IMR-90 (cell line): ENCODE measurements at regions not wholly inside any gene's neighbourhood (a gene's known extent, or its start where the extent isn't known, plus 50 kb on each side); places are given as distances from the start of the nearest gene placed in this dataset.

Source experiments
- ATAC-seq: fragments of 200-7000 bp; cut with Tn5 transposase; 2 replicates; pipeline ENCODE4 v1.9.1; 2020; ENCODE audit warnings: low read depth, mild to moderate bottlenecking, moderate library complexity
- BruUV-seq: library from RNA; stranded (reverse); fragments of 400-500 nt; replicated peaks from 2 replicates; lab custom pipeline; 2021; lab: Mats Ljungman, UMichigan
- CTCF ChIA-PET: fragments of 300-600 bp; formaldehyde crosslinking; extraction: SDS; loops from one replicate; lab custom pipeline; 2021; ENCODE audit warnings: antibody characterized with exemption; lab: Yijun Ruan, JAX
- POLR2A ChIA-PET: fragments of 300-600 bp; sonication (Branson Sonifier 250); formaldehyde crosslinking; loops from one replicate; lab custom pipeline; 2022; ENCODE audit warnings: antibody characterized with exemption; ENCODE audit not compliant: unreplicated experiment; lab: Charles Lee
- DNase-seq: peaks from one replicate; pipeline ENCODE4 v3.0.0; 2013
- H2AFZ ChIP-seq: replicated peaks from 2 replicates; pipeline ENCODE3; 2013; ENCODE audit warnings: low read length, mild to moderate bottlenecking; ENCODE audit not compliant: poor library complexity
- H2AK5ac ChIP-seq: 2 replicates; pipeline ENCODE4 v1.6.1; 2013; ENCODE audit warnings: low read depth, low read length, inconsistent platforms
- H2AK9ac ChIP-seq: replicated peaks from 2 replicates; pipeline ENCODE3; 2013; ENCODE audit warnings: mild to moderate bottlenecking, low read depth, low read length, moderate library complexity; ENCODE audit not compliant: poor library complexity
- H2BK120ac ChIP-seq: 2 replicates; pipeline ENCODE4 v1.6.1; 2013; ENCODE audit warnings: low read depth, low read length, inconsistent platforms
- H2BK15ac ChIP-seq: 3 replicates; pipeline ENCODE4 v1.6.1; 2013; ENCODE audit warnings: low read depth, low read length, inconsistent platforms
- H2BK20ac ChIP-seq: 2 replicates; pipeline ENCODE4 v1.6.1; 2013; ENCODE audit warnings: low read depth, mild to moderate bottlenecking, inconsistent platforms, low read length, moderate library complexity
- H2BK5ac ChIP-seq: 2 replicates; pipeline ENCODE4 v1.6.1; 2013; ENCODE audit warnings: mild to moderate bottlenecking, low read depth, low read length, inconsistent platforms; ENCODE audit not compliant: poor library complexity, severe bottlenecking
- H3K14ac ChIP-seq: replicated peaks from 2 replicates; pipeline ENCODE4 v1.6.1; 2013; ENCODE audit warnings: low read depth, low read length, inconsistent platforms
- H3K18ac ChIP-seq: 2 replicates; pipeline ENCODE4 v1.6.1; 2013; ENCODE audit warnings: low read depth, low read length, control low read depth
- H3K23ac ChIP-seq: 2 replicates; pipeline ENCODE4 v1.6.1; 2013; ENCODE audit warnings: low read depth, low read length, inconsistent platforms
- H3K27ac ChIP-seq: 2 replicates; pipeline ENCODE4 v1.5.1; 2013; ENCODE audit warnings: mild to moderate bottlenecking, control low read depth, low read length; ENCODE audit not compliant: insufficient read depth
- H3K27me3 ChIP-seq: 2 replicates; pipeline ENCODE4 v1.6.1; 2013; ENCODE audit warnings: low read length; ENCODE audit not compliant: control insufficient read depth, insufficient read depth
- H3K36me3 ChIP-seq: 2 replicates; pipeline ENCODE4 v1.6.1; 2013; ENCODE audit warnings: low read length, mixed read lengths; ENCODE audit not compliant: control insufficient read depth, insufficient read depth
- H3K4ac ChIP-seq: 2 replicates; pipeline ENCODE4 v1.6.1; 2013; ENCODE audit warnings: low read depth, low read length, inconsistent platforms
- H3K4me1 ChIP-seq: 2 replicates; pipeline ENCODE4 v1.6.1; 2013; ENCODE audit warnings: low read length, mixed read lengths; ENCODE audit not compliant: control insufficient read depth, insufficient read depth
- H3K4me2 ChIP-seq: 2 replicates; pipeline ENCODE4 v1.6.1; 2013; ENCODE audit warnings: low read depth, mild to moderate bottlenecking, control low read depth, low read length, moderate library complexity
- H3K4me3 ChIP-seq: 2 replicates; pipeline ENCODE4 v1.5.1; 2013; ENCODE audit warnings: low read depth, mild to moderate bottlenecking, control low read depth, low read length, moderate library complexity; ENCODE audit not compliant: insufficient read depth
- H3K56ac ChIP-seq: 2 replicates; pipeline ENCODE4 v1.6.1; 2013; ENCODE audit warnings: low read length, inconsistent platforms; ENCODE audit not compliant: insufficient read depth; ENCODE audit errors: extremely low read depth
- H3K79me1 ChIP-seq, 2 experiments: 2 replicates each; pipeline ENCODE4 v1.6.1; 2013; ENCODE audit warnings: low read length in 2 of 2, inconsistent platforms in 1 of 2, low read depth in 1 of 2
- H3K9ac ChIP-seq: 2 replicates; pipeline ENCODE4 v1.6.1; 2013; ENCODE audit warnings: low read depth, low read length, control low read depth
- H3K9me1 ChIP-seq: 2 replicates; pipeline ENCODE4 v1.6.1; 2013; ENCODE audit warnings: low read length, inconsistent platforms; ENCODE audit not compliant: insufficient read depth
- H3K9me3 ChIP-seq: 2 replicates; pipeline ENCODE4 v1.6.1; 2013; ENCODE audit warnings: low read length; ENCODE audit not compliant: control insufficient read depth, insufficient read depth
- H4K20me1 ChIP-seq: 2 replicates; pipeline ENCODE4 v1.6.1; 2013; ENCODE audit warnings: low read length, inconsistent platforms; ENCODE audit not compliant: insufficient read depth
- H4K5ac ChIP-seq: 2 replicates; pipeline ENCODE4 v1.6.1; 2013; ENCODE audit warnings: mild to moderate bottlenecking, low read depth, low read length, control low read depth
- H4K8ac ChIP-seq, 2 experiments: 2 replicates each; pipeline ENCODE4 v1.6.1; 2013; ENCODE audit warnings: low read depth in 2 of 2, low read length in 2 of 2, control low read depth in 1 of 2, inconsistent platforms in 1 of 2
- H4K91ac ChIP-seq: 2 replicates; pipeline ENCODE4 v1.6.1; 2013; ENCODE audit warnings: low read depth, low read length, inconsistent platforms; ENCODE audit not compliant: insufficient read depth
- BHLHE40 ChIP-seq: fragments of 150-350 bp; IDR thresholded peaks from 2 replicates; pipeline ENCODE4 v1.6.1; 2016; ENCODE audit warnings: mild to moderate bottlenecking, low read depth, low read length
- CEBPB ChIP-seq: IDR thresholded peaks from 2 replicates; pipeline ENCODE4 v1.6.1; 2012; ENCODE audit warnings: low read depth, low read length, improper control_type of control experiment
- CHD1 ChIP-seq: IDR thresholded peaks from 2 replicates; pipeline ENCODE4 v1.6.1; 2012; ENCODE audit warnings: low read depth, low read length, improper control_type of control experiment
- CTCF ChIP-seq: conservative IDR thresholded peaks from 2 replicates; pipeline ENCODE4 v1.5.1; 2012; ENCODE audit warnings: mild to moderate bottlenecking, low read depth, low read length, improper control_type of control experiment
- ELK1 ChIP-seq: fragments of 150-350 bp; IDR thresholded peaks from 2 replicates; pipeline ENCODE4 v1.6.1; 2016; ENCODE audit warnings: low read depth, mild to moderate bottlenecking, low read length, moderate library complexity, borderline replicate concordance
- FOS ChIP-seq: fragments of 150-350 bp; IDR thresholded peaks from 2 replicates; pipeline ENCODE4 v1.6.1; 2016; ENCODE audit warnings: low read depth, low read length
- MAFK ChIP-seq: IDR thresholded peaks from 2 replicates; pipeline ENCODE4 v1.6.1; 2012; ENCODE audit warnings: low read depth, low read length, improper control_type of control experiment
- MAZ ChIP-seq: IDR thresholded peaks from 2 replicates; pipeline ENCODE4 v1.6.1; 2012; ENCODE audit warnings: low read depth, mild to moderate bottlenecking, low read length, improper control_type of control experiment, moderate library complexity, borderline replicate concordance
- MXI1 ChIP-seq: IDR thresholded peaks from 2 replicates; pipeline ENCODE4 v1.6.1; 2012; ENCODE audit warnings: low read depth, mild to moderate bottlenecking, low read length, moderate library complexity, borderline replicate concordance
- NFE2L2 ChIP-seq: fragments of 150-350 bp; IDR thresholded peaks from 2 replicates; pipeline ENCODE4 v1.6.1; 2016; ENCODE audit warnings: low read depth, mild to moderate bottlenecking, low read length
- POLR2A ChIP-seq: IDR thresholded peaks from 2 replicates; pipeline ENCODE4 v1.6.1; 2012; ENCODE audit warnings: mild to moderate bottlenecking, low read depth, low read length
- RAD21 ChIP-seq: IDR thresholded peaks from 2 replicates; pipeline ENCODE4 v1.6.1; 2012; ENCODE audit warnings: low read length, improper control_type of control experiment
- RCOR1 ChIP-seq: IDR thresholded peaks from 2 replicates; pipeline ENCODE4 v1.6.1; 2012; ENCODE audit warnings: mild to moderate bottlenecking, low read length, improper control_type of control experiment; ENCODE audit not compliant: insufficient replicate concordance
- RFX5 ChIP-seq: IDR thresholded peaks from 2 replicates; pipeline ENCODE4 v1.8.0; 2012; ENCODE audit warnings: low read depth, mild to moderate bottlenecking, low read length, moderate library complexity
- SMC3 ChIP-seq: fragments of 150-350 bp; IDR thresholded peaks from 2 replicates; pipeline ENCODE4 v1.6.1; 2016; ENCODE audit warnings: low read depth, mild to moderate bottlenecking, antibody characterized with exemption, low read length, moderate library complexity
- USF2 ChIP-seq: fragments of 150-350 bp; IDR thresholded peaks from 2 replicates; pipeline ENCODE4 v1.6.1; 2017; ENCODE audit warnings: mild to moderate bottlenecking, antibody characterized with exemption, low read length, low read depth
- dilution Hi-C: fragments of 300-500 bp; cut with HindIII; formaldehyde crosslinking; loops from one replicate; pipeline ENCODE4 v1.14.3; 2018; ENCODE audit warnings: low sequenced_read_pairs; ENCODE audit not compliant: unreplicated experiment
- in situ Hi-C: fragments of 300-500 bp; cut with MboI; formaldehyde crosslinking; loops from 3 replicates; pipeline ENCODE4 v1.14.3; 2019; ENCODE audit warnings: low sequenced_read_pairs, inconsistent platforms, mixed read lengths
- intact Hi-C: fragments of 100-400 bp; cut with micrococcal nuclease; formaldehyde crosslinking; loops from 2 replicates; pipeline ENCODE4 v1.10.0; 2022

GRCh38 chr3:70426071-70426470 lies 113.6 kb upstream of the MDFIC2 start:
- Histone ChIP-seq H4K91ac (no peak overlapping the region), H2BK15ac (no peak overlapping the region), H3K14ac (no peak overlapping the region), H2AK5ac (no peak overlapping the region), H3K23ac (no peak overlapping the region), H3K9me3 (no peaks in the 10 kb centered on the region), H4K8ac (no peak overlapping the region), H2AFZ (no peak overlapping the region), H3K79me1 (no peaks in the 10 kb centered on the region), H3K9me1 (no peaks in the 10 kb centered on the region), H3K27me3 (no peaks in the 10 kb centered on the region), H3K9ac (no peak overlapping the region), H2BK20ac (no peak overlapping the region), H3K4me1 (no peaks in the 10 kb centered on the region), H3K18ac (no peak overlapping the region), H2AK9ac (no peak overlapping the region), H3K56ac (no peak overlapping the region), H3K4ac (no peak overlapping the region), H2BK120ac (no peak overlapping the region), H4K20me1 (no peaks in the 10 kb centered on the region), H3K4me3 (no peak overlapping the region), H3K27ac (no peak overlapping the region), H3K4me2 (no peak overlapping the region), H4K5ac (no peak overlapping the region), H3K36me3 (no peaks in the 10 kb centered on the region), H2BK5ac (no peak overlapping the region)
- no peak for DNase-seq
- ATAC-seq = no peak
- intact Hi-C loops = no loop called here
- POLR2A ChIA-PET = no interaction called here
- CTCF ChIA-PET = no interaction called here
- TF ChIP-seq CEBPB = no peak
- TF ChIP-seq CHD1 = no peak
- TF ChIP-seq MXI1 = no peak
- TF ChIP-seq MAFK = no peak
- TF ChIP-seq CTCF = no peak
- TF ChIP-seq NFE2L2 = no peak
- TF ChIP-seq BHLHE40 = no peak
- no peak for TF ChIP-seq MAZ
- TF ChIP-seq POLR2A = no peak
- TF ChIP-seq RAD21 = no peak
- no peak for TF ChIP-seq RCOR1
- no peak for TF ChIP-seq RFX5
- TF ChIP-seq FOS = no peak
- TF ChIP-seq SMC3 = no peak
- no peak for TF ChIP-seq ELK1
- no peak for TF ChIP-seq USF2
- dilution Hi-C loops = no loop called here
- BruUV-seq = no TSS peak
- in situ Hi-C loops = no loop called here
